GM12872 (cell line): ENCODE measurements at regions not wholly inside any gene's neighbourhood (a gene's known extent, or its start where the extent isn't known, plus 50 kb on each side); places are given as distances from the start of the nearest gene placed in this dataset.

ENCODE experiments used
- TF ChIP-seq, protein P1 (sequence below): IDR thresholded peaks from 3 replicates; pipeline ENCODE4 v1.5.1; 2011; ENCODE audit warnings: low read depth, mild to moderate bottlenecking, low read length, moderate library complexity; ENCODE audit not compliant: insufficient read depth

- TF ChIP-seq, protein P1, sequence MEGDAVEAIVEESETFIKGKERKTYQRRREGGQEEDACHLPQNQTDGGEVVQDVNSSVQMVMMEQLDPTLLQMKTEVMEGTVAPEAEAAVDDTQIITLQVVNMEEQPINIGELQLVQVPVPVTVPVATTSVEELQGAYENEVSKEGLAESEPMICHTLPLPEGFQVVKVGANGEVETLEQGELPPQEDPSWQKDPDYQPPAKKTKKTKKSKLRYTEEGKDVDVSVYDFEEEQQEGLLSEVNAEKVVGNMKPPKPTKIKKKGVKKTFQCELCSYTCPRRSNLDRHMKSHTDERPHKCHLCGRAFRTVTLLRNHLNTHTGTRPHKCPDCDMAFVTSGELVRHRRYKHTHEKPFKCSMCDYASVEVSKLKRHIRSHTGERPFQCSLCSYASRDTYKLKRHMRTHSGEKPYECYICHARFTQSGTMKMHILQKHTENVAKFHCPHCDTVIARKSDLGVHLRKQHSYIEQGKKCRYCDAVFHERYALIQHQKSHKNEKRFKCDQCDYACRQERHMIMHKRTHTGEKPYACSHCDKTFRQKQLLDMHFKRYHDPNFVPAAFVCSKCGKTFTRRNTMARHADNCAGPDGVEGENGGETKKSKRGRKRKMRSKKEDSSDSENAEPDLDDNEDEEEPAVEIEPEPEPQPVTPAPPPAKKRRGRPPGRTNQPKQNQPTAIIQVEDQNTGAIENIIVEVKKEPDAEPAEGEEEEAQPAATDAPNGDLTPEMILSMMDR = no peak
Observed at GRCh38 chrX:76605390-76605789, 177.9 kb downstream of the MAGEE1 start.

DNA sequence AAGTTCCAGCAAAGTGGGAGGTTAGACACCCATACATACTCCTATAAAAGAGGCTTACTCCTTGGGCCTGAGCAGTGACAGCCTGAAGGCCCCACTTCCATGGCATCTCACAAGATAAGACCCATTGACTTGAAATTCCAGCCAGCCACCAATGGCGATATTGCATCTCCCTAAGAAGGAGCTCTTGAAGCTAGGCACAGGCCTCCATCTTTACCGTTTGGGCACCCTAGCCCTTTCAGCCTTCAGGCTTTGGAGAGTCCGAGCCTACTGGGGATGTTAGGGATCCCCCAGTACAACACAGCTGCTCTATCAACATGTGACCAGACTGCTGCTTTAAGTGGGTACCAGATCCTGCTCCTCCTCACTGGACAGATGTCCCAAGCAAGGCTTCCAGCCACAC is 189.5 kb downstream of the MAGEE1 start:
- TF ChIP-seq, protein P1 = no peak

- TF ChIP-seq, protein P1 = no peak
Observed at GRCh38 chrX:76643590-76643989, 216.1 kb downstream of the MAGEE1 start.

DNA sequence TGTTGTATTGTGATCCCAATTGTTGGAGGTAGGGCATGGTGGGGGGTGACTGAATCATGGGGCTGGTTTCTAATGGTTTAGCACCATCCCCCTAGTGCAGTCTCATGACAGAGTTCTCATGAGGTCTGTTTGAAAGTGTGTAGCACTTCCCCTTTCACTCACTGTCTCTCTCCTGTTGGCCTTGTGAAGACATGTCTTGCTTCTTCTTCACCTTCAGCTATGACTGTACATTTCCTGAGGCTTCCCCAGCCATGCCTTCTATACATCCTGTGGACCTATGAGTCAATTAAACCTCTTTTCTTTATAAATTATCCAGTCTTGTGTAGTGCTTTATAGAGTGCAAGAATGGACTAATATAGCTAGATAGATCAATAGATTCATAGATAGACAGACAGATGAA is 230.0 kb downstream of the MAGEE1 start:
- TF ChIP-seq, protein P1 = no peak
